Neural progenitor cell (in vitro differentiated cells): ENCODE measurements at regions not wholly inside any gene's neighbourhood (a gene's known extent, or its start where the extent isn't known, plus 50 kb on each side); places are given as distances from the start of the nearest gene placed in this dataset.

Source experiments
- CTCF ChIP-seq: fragments of 200-600 bp; sonication (generic); IDR thresholded peaks from 2 replicates; pipeline ENCODE4 v1.5.1; 2017; ENCODE audit warnings: antibody characterized with exemption, mild to moderate bottlenecking
- EZH2 ChIP-seq: fragments of 200-600 bp; sonication (generic); IDR thresholded peaks from 2 replicates; pipeline ENCODE4 v1.6.1; 2017; ENCODE audit warnings: antibody characterized with exemption, mild to moderate bottlenecking, moderate library complexity

- no peak for TF ChIP-seq CTCF
- no peak for TF ChIP-seq EZH2
Measured at GRCh38 chr9:88873635-88874034, 117.6 kb upstream of the S1PR3 start.
